Omental fat pad (tissue), 3 donors: ENCODE measurements at regions not wholly inside any gene's neighbourhood (a gene's known extent, or its start where the extent isn't known, plus 50 kb on each side); places are given as distances from the start of the nearest gene placed in this dataset.

Source experiments
- ATAC-seq: fragments of 150-250 bp; one replicate; pipeline ENCODE4 v1.9.1; 2016; ENCODE audit warnings: mild to moderate bottlenecking, moderate library complexity; ENCODE audit not compliant: low FRiP score
- DNase-seq: peaks from one replicate; pipeline ENCODE4 v3.0.0-alpha.2; 2019; ENCODE audit warnings: low spot score
- CTCF ChIP-seq, 3 donors: fragments of 450-650 bp; IDR thresholded peaks; one replicate each; pipeline ENCODE4 v1.5.1; 2016 to 2017; ENCODE audit warnings: antibody characterized with exemption in 3 of 3, mild to moderate bottlenecking in 3 of 3, moderate library complexity in 2 of 3

- DNase-seq = no peak
- no peak for TF ChIP-seq CTCF (IDR thresholded peaks at IDR 0.05)
- ATAC-seq = no peak
Observed at GRCh38 chr3:117629505-117629904, 919.9 kb downstream of the TUSC7 start.

- no peak for ATAC-seq
- no peak for TF ChIP-seq CTCF (IDR thresholded peaks at IDR 0.05)
- no peak for DNase-seq
Observed at GRCh38 chr3:117630469-117630868, 920.9 kb downstream of the TUSC7 start.

- TF ChIP-seq CTCF (IDR thresholded peaks at IDR 0.05) = no peak
- DNase-seq (no peak), ATAC-seq (no peak)
Observed at GRCh38 chr3:117630885-117631284, 921.3 kb downstream of the TUSC7 start.

GRCh38 chr3:117631781-117632180 is 922.2 kb downstream of the TUSC7 start:
- no peak for DNase-seq
- TF ChIP-seq CTCF (IDR thresholded peaks at IDR 0.05) = no peak
- ATAC-seq = no peak

- DNase-seq = no peak
- no peak for ATAC-seq
- no peak for TF ChIP-seq CTCF (IDR thresholded peaks at IDR 0.05)
Observed at GRCh38 chr3:117632191-117632590, 922.6 kb downstream of the TUSC7 start.

- ATAC-seq (no peak), DNase-seq (no peak)
- TF ChIP-seq CTCF (IDR thresholded peaks at IDR 0.05) = no peak
Observed at GRCh38 chr3:117633207-117633606, 923.6 kb downstream of the TUSC7 start.

GRCh38 chr3:117637666-117638065 is 928.1 kb downstream of the TUSC7 start:
- no peak for ATAC-seq
- DNase-seq = no peak
- TF ChIP-seq CTCF (IDR thresholded peaks at IDR 0.05) = no peak
